ENCODE measurements at regions not wholly inside any gene's neighbourhood (a gene's known extent, or its start where the extent isn't known, plus 50 kb on each side); places are given as distances from the start of the nearest gene placed in this dataset.

GRCh38 chr2:19714926-19715325 lies 186.9 kb downstream of the TTC32 start:
- TF ChIP-seq POLR2AphosphoS5 (IDR thresholded peaks at IDR 0.05; ENCODE audit: low read depth, low read length) = no peak
- TF ChIP-seq TAF1 (IDR thresholded peaks at IDR 0.05; ENCODE audit: borderline replicate concordance, insufficient read depth, low read length) = no peak

All from PFSK-1 (cell line).